ENCODE measurements at regions not wholly inside any gene's neighbourhood (a gene's known extent, or its start where the extent isn't known, plus 50 kb on each side); places are given as distances from the start of the nearest gene placed in this dataset.
"Not testable (repeated sequence)": the region's sequence is repeated elsewhere in the genome, so short reads cannot be mapped to it uniquely, and the experiment has no call there.

DNA sequence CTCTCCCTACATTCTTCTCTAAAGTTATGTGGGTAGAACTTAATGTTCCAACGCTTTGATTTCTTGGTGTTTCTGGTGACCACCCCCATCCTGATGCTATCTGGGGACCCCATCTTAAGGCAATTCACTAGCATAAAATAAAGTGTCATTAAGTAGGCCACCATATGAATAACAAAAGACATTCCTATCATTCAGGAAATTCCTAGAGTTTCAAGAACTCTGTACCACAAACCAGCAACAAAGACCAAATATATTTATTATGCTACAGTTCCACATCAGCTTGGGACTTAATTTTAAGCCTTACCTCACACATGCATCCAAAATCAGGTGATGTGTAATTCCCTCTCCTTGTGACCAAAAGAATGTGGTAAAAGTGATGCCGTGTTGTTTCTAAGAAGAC is 254.6 kb upstream of the LRRC4C start:
- DNase-seq, result no peak

DNA sequence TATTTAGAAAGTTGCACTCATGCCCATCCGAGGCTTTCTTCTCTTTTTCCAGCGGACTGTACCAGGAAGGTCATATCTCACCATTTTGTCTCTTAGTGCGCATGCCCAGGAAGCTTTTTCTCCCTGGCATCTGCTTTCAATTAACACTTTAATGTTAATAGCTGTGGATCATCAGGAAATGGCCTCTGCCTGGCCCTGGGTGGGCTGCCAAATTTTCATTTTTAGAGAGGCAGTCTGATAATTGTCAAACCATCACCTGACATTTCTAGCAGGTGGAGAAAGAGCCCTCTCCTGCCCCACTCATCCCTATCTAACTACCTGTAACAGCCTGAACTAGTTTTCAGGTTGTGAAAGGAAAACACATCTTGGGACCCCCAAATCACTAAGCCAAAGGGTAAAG is 257.4 kb upstream of the LRRC4C start:
- DNase-seq, result no peak

DNA sequence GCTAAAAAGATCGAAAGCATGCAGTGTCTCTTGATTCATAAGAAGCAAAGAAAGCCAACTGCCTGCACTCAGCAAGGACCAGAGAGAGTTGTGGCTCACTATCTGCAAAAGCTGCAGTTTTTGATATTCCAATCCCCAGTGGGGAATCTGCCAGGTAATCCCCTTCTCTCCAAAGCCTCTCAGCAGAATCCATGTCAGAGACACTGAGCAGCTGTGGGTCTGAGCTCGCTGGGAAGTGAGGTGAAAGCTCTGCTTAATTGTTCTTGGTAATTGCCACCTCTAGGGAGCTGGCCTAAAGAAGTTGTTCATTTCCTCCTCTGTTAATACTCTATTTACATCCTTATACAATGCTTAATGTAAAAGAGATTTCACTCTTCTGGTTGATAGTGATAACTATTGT is 261.3 kb upstream of the LRRC4C start:
- DNase-seq, result no peak

DNA sequence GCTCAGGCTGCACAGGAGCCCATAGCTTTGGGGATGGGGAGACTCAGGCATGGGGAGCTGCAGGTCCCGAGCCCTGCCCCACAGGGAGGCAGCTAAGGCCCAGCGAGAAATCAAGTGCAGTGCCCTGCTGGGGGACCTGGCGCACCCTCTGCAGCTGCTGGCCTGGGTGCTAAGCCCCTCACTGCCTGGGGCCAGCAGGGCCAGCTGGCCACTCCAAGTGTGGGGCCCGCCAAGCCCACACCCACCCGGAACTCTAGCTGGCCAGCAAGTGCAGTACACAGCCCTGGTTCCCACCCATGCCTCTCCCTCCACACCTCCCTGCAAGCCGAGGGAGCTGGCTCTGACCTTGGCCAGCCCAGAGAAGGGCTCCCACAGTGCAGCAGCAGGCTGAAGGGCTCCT is 268.7 kb upstream of the LRRC4C start:
- DNase-seq, result not testable (repeated sequence)

DNA sequence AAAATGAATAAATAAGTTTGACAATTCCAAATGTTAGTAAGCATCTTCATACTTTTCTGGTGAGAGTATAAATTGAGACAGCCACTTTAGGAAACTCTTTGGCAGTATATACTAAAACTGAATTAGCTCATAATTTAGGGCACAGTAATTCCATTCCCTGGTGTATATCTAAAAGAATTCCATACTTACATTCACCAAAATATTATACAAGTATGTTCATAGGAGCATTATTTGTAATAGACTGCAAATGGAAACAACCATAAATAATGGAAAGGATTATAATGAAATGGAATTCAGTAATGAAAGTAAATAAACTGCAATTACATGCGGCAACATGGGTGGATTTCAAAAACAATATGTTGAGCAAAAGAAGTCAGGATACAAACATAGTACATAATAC is 315.8 kb upstream of the LRRC4C start:
- DNase-seq, result no peak

DNA sequence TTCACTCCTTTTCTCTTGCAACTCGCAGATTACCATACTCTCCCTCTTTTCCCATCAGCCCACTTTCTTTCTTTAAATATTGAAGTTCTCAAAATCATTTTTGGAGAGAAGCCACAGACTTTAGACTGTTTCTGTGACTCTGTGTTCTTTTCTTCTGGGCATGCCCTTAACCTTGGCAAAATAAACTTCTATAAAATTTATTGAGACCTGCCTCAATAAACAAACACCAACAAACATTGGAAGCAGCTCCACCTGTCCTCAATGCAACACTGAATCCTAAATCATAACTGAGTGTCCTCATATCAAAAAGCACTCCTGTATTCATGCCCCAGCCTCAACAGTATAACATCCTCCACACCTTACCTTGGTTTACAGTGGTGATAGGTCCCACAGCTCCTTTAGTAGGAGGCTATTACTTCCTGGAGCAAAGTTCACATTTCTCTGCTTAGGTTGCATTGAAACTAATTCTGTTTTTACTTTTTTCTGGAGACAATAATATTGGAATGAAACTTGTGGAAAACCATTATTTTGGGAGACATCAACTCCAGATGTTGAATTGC is 320.0 kb upstream of the LRRC4C start:
- no peak for DNase-seq

DNA sequence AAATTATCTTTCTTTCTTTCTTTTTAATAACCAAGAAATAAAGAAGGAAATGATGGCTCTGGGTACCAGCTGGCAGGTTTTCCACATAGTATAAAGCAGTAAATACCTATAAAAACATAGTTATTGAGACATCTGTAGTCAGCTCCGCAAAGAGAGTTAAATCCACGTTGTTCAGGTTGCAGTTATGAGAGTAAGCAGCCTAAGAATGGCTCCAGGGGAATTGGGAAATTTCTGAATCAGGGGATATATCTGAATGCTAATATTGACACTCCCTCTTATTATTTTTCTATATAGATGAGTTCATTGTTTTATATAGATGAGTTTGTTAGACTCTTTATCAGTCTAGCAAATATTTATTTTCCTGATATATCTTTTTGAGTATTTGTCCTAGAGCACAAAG is 322.0 kb upstream of the LRRC4C start:
- no peak for DNase-seq

DNA sequence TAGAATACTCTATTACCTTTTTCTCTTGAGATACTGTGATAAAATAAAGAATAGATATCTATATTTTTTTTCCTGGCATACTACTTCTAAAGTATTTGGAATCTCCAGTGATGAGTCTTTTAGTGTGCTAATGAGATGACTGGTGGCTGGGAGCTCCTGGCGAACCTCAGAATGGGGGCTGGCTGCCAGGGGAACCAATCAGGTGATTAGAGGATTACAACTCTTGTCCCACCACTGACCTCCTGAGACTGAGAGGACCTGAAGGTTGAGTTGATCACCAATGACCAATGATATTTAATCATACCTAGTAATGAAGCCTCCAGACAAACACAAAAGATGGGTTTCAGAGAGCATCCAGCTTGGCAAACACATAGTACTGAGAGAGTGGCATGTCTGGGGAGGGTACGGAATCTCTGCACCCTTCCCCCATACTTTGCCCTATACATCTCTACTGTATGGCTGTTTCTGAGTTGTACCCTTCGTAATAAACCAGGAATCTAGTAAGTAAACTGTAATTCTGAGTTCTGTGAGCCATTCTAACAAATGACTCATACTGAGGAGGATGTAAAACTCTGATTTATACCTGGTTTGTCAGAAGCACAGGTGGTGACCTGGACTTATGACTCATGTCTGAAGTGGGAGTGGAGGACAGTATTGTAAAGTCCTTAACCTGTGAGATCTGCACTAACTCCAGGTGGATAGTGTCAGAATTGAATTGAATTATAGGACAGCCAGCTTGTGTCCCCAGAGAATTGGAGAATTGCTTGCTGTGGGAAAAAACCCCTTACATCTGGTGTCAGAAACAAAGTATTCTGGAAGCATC is 325.3 kb upstream of the LRRC4C start:
- no peak for DNase-seq

DNA sequence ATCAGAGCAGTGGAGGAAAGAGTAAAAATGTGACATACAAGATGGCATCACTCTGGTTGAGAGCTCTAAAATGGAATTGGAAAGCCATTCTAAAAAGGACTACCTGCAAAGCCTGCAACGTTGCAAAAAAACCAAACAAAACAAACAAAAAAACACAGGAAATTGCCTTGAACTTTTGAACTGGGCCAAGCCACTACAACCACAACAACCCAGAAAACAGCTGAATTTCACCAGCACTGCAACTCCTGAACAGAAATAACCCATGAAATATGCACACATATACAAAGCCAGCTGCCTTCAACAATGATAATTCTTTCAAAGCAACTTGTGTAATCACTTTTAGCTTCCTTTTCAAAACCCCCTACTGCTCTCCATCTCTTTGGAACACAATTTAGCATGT is 326.6 kb upstream of the LRRC4C start:
- peak; percentile 16 for DNase-seq

DNA sequence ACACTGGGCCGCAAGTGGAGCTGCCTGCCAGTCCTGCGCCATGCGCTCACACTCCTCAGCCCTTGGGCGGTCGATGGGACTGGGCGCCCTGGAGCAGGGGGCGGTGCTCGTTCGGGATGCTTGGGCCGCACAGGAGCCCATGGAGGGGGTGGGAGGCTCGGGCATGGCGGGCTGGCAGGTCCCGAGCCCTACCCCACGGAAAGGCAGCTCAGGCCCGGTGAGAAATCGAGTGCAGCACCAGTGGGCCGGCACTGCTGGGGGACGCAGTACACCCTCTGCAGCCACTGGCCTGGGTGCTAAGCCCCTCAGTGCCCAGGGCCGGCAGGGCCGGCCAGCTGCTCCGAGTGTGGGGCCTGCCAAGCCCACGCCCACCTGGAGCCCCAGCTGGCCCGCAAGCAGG is 328.7 kb upstream of the LRRC4C start:
- DNase-seq, result no peak

DNA sequence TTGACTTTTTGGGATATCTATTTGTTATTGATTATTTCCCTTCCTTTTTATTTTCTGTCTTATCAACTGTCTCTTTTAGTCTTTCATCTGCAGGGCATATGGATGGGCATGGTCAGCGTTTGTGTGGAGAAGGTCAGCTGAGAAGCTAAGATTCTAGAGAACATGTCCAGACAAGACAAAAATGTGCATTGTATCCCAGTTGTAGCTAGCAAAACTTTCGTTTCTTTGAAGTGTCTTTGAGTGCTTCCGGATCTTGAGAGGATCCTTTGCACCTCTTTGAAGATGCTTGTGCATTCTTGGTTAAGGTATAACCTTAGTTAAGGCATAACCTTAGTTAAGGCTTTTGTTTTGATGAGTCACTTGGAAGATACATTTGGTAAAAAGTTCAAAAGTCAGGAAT is 329.9 kb upstream of the LRRC4C start:
- no peak for DNase-seq

DNA sequence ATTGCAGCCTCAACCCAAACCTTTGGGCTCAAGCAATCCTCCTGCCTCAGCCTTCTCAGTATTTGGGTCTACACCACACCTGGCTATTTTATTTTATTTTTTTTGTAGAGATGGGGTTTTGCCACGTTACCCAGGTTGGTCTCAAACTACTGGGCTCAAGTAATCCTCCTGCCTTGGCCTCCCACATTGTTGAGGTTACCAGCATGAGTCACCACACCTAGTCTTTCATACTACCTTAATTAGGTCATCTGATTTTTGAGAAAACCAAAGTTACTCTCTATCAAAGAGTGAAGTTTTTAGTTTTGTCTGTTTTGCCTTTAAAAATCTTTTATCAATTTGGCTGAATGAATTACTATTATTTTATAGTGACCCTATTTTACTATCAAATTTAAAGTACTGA is 335.6 kb upstream of the LRRC4C start:
- no peak for DNase-seq

DNA sequence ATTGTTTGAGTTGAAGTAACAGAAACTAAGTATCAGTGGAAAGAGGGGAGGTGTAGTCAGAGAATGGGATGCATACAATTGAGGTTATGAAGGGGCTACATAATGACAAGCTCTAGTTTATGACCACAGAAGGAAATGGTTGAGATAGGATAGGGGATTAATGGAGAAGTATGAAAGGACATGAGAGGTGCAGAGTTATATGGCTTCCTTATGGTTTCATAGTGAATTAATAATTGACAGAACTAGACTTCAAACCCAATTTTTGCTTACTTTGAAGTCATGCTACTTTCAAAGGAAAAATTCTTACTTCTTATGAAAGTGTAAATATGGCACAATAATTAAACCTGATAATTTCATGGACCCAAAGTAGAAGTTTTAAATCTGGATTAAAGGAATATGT is 340.3 kb upstream of the LRRC4C start:
- DNase-seq, result no peak

DNA sequence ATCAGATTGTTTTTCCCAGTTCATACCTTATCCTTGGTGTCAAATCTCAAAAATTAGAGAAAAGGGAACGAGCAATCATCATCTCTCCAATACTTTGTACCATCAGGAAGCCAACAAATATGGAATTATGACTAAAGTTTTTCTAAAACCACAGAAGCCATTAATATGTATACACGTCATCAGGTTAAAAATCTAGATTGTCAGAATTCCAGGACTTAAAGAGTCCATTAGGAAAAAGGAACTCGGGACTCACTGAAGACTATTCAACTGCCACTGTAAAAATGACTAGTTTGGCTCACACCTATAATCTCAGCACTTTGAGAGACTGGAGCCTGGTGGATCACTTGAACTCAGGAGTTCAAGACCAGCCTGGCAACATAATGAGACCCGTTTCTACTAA is 344.4 kb upstream of the LRRC4C start:
- DNase-seq, result no peak

DNA sequence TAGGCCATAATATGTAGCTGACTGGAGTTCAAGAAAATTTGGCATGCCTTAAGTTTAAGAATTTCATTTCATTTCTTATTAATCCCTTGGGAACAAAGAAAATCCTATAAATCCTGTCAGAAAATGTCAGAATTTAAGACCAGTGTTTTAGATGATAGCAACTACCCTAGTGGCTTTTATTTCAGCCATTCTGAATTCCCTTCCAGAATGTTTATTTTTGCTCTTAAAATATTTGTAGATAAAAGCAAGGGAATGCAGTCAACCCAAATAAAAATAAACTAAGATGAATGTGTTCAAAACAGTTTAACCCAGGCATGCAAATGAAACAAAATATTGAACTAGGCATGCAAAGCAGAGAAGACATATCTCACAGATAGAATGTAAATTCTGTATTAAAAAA is 356.9 kb upstream of the LRRC4C start:
- no peak for DNase-seq

DNA sequence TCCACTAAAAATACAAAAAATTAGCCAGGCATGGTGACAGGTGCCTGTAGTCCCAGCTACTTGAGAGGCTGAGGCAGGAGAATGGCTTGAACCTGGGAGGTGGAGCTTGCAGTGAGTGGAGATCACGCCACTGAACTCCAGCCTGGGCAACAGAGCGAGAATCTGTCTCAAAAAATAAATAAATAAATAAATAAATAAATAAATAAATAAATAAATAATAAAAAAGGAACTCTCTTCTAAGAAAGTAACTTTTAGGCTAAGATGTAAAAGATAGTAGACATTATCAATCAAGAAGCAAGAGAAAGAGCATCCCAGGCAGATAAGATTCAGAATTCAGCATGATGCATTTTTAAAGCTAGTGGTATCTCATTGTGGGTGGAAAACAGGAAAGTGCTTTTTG is 364.8 kb upstream of the LRRC4C start:
- not testable (repeated sequence) for DNase-seq

DNA sequence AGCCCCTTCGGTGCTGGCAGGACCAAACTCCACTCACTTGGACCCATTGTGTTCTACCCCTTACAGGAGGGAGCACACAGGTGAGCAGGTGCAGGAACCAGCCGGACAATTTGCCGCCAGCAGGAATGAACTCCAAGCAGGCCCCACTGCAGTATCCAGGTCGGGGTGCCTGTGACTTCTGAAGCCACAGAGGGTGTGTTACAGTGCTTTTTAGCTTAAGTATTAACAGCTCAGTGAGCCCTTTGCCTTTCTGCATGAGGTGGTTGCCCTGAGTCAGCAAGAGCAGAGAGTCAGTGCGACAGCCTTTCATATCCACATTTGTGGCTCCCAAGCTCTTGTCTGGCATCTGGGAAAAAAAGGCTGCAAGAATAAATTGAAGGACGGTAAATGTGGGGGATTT is 366.6 kb upstream of the LRRC4C start:
- no peak for DNase-seq

DNA sequence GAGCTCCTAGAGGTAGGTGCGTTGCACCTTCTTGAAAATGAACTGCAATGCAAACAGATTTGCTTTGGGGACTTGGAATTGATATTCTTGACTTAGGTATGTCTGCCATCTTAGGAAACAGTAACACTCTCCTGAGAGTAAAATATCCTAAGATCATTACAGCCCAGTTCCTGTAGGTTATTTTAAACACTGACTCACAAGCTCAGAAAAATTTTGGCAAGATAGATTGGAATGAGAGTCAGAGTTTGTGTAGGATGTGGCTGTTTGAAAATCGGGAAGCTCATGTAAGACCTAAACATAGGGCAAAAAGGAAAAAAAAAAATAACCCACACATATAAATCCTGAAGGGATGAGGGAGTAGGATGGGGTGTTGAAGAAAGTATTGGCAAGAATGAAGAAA is 377.0 kb upstream of the LRRC4C start:
- DNase-seq, result no peak

DNA sequence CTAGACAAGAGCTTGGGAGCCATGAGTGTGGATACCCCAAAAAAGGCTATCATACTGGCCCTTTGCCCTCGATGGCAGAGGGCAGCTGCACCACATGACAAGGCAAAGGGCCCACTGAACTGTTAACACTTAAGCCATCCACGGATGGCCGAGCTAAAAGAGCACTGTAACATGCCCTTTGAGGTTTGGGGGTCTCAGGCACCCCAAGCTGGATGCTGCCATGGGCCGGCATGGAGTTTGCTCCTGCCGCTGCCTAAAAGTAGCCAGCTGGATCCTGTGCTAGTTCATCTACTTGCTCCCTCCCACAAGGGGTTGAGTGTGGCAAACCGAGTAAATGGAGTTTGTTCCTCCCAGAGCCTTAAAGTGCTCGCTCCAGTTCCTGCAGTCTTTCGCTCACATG is 383.2 kb upstream of the LRRC4C start:
- DNase-seq, result no peak

DNA sequence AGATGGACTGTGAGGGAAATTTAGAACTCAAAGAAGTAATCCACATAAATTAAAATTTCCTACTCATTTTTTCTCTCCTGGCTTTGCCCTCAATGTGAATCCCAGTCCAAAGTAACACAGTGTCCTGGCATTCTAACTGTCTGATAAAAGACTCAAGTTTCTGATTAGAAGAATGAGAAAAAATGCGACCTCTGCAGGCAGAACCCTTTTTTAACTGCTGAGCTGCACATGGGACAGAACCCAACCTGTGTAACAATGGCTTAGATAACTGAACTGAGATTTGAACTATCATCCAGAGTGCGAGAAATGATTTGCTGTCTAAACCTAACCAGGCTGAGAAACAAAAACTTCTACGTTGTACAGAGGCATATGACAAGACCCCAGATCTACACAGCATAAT is 385.6 kb upstream of the LRRC4C start:
- no peak for DNase-seq

DNA sequence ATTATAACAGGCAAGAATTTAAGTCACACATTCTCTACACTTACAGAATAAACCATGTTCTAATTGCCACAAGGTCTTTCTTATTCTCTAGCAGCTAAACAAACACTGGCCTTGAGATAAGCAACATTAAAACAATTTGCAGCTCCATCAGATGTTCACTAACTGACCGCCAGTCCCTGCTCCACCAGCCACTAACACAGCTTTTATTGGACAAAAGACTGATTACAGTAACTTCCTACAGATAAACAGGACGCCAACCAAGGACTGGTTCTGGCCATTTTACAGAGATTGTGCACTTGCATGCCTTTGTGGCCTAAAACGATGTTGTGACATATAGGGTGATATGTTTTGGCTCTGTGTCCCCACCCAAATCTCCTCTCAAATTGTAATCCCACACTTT is 388.9 kb upstream of the LRRC4C start:
- no peak for DNase-seq

DNA sequence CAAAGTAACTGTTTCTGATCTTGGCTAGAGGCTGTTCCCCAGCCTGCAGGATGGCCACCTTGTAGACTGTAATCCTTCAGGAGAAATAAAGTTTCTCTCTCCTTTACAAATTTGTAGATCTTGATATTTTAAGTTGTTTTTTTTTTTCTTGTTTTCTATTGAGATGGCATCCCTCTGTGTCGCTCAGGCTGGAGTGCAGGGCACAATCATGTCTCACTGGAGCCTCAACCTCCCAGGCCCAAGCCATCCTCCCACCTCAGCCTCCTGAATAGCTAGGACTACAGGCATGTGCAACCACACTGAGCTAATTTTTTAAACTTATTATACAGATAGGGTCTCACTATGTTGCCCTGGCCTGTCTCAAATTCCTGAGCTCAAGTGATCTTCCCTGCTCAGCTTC is 389.8 kb upstream of the LRRC4C start:
- DNase-seq, result no peak

DNA sequence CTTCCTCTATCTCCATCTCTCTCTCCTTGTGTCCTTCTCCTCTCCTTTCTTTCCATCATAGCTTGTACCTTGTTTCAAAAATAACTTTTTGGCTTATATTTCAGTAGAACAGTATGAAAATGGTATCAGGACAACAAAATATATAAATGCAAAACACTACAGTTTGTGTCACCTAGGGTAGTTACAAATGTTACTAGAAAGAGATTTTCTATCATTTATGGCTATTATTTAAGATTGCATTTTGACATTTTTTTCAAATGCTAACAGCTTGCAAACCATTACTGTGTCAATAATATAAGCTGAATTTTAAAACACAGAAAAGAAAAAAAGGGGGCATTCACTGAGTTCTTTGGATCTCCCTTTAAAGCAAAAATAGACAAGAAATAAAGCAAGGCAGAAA is 392.3 kb upstream of the LRRC4C start:
- no peak for DNase-seq

DNA sequence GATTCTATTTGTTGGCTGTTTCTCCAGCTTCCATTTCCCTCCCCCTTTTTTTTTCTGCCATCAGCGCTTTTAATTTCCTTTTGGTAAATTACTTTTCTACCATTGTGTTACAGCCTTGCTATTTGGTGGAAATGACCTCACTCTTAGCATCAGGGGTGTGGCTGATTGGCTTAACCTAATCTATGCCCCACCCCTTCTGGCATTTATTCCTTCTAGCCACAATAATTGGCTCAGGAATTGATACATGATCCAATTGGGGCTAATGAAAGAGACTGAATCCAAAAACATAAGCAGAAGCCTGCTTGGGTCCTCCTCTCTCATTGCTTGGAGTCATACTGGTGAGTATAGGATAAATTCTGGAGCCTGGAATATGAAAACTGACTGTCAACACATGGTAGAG is 402.4 kb upstream of the LRRC4C start:
- DNase-seq, result peak; percentile 13

DNA sequence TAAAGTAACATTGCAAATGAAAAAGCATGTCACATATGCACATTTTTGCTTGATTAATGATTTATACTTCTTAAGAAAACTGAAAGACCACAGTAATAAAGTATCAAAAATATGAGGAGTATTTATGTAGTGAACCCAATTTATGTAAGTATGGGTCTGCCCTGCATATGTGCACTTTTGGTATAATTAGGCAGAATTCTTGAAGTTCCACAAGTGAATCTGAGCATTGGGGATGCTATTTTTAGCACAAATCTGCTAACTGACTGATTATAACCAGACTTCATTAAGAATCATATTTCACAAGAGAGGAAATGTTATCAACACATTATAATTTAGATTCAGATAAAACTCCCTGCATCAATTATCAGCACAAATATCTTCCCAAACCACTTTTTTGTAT is 407.1 kb upstream of the LRRC4C start:
- DNase-seq, result no peak
